Upper lobe of left lung (tissue), 4 donors: ENCODE measurements at regions not wholly inside any gene's neighbourhood (a gene's known extent, or its start where the extent isn't known, plus 50 kb on each side); places are given as distances from the start of the nearest gene placed in this dataset.

Experiments used
- POLR2A ChIP-seq, 4 donors: fragments of 450-650 bp; IDR thresholded peaks; one replicate each; pipeline ENCODE4 v1.5.1; 2016 to 2017; ENCODE audit warnings: antibody characterized with exemption in 4 of 4, mild to moderate bottlenecking in 2 of 4
- POLR2AphosphoS5 ChIP-seq, 2 donors: sonication (generic); formaldehyde crosslinking; IDR thresholded peaks; one replicate each; pipeline ENCODE4 v1.5.1; 2017; ENCODE audit warnings: antibody characterized with exemption in 2 of 2
- TF ChIP-seq, protein P1 (sequence below), 6 experiments: fragments of 450-650 bp in 4 of 6; fragments of 200-600 bp in 2 of 6; sonication (generic) in 2 of 6; IDR thresholded peaks; one replicate each; pipeline ENCODE4 v1.5.1; 2016 to 2019; ENCODE audit warnings: antibody characterized with exemption in 6 of 6

GRCh38 chr2:215536510-215536909 is 100.6 kb upstream of the FN1 start:
- TF ChIP-seq, protein P1, sequence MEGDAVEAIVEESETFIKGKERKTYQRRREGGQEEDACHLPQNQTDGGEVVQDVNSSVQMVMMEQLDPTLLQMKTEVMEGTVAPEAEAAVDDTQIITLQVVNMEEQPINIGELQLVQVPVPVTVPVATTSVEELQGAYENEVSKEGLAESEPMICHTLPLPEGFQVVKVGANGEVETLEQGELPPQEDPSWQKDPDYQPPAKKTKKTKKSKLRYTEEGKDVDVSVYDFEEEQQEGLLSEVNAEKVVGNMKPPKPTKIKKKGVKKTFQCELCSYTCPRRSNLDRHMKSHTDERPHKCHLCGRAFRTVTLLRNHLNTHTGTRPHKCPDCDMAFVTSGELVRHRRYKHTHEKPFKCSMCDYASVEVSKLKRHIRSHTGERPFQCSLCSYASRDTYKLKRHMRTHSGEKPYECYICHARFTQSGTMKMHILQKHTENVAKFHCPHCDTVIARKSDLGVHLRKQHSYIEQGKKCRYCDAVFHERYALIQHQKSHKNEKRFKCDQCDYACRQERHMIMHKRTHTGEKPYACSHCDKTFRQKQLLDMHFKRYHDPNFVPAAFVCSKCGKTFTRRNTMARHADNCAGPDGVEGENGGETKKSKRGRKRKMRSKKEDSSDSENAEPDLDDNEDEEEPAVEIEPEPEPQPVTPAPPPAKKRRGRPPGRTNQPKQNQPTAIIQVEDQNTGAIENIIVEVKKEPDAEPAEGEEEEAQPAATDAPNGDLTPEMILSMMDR (IDR thresholded peaks at IDR 0.05): no peak
- no peak for TF ChIP-seq POLR2AphosphoS5 (IDR thresholded peaks at IDR 0.05)
- TF ChIP-seq POLR2A (IDR thresholded peaks at IDR 0.05): no peak
